ENCODE measurements at regions not wholly inside any gene's neighbourhood (a gene's known extent, or its start where the extent isn't known, plus 50 kb on each side); places are given as distances from the start of the nearest gene placed in this dataset.

- Histone ChIP-seq H3K36me3 (no peaks in the 10 kb centered on the region), H3K27ac (no peak overlapping the region), H3K4me1 (no peaks in the 10 kb centered on the region), H3K27me3 (no peaks in the 10 kb centered on the region), H3K9me3 (no peaks in the 10 kb centered on the region), H3K4me3 (no peak overlapping the region)
- DNase-seq (ENCODE audit: low spot score in 2 of 2) = no peak
- TF ChIP-seq EP300 (IDR thresholded peaks at IDR 0.05) (no peak), POLR2A (IDR thresholded peaks at IDR 0.05) (no peak), CTCF (IDR thresholded peaks at IDR 0.05) (no peak)
- WGBS, 2 donors = 0 to 50% methylated on average over 1 of the region's 1 CpG
Measured at GRCh38 chr7:106781828-106782544, 83.1 kb upstream of the PIK3CG start.

GRCh38 chr7:106783286-106783685 is 81.8 kb upstream of the PIK3CG start:
- WGBS, 2 donors = 73 to 78% methylated on average over 1 of the region's 1 CpG
- Histone ChIP-seq H3K9me3 (no peaks in the 10 kb centered on the region), H3K27me3 (no peaks in the 10 kb centered on the region), H3K27ac (no peak overlapping the region), H3K4me3 (no peak overlapping the region), H3K36me3 (no peaks in the 10 kb centered on the region), H3K4me1 (no peaks in the 10 kb centered on the region)
- no peak for TF ChIP-seq CTCF (IDR thresholded peaks at IDR 0.05)
- no peak for TF ChIP-seq EP300 (IDR thresholded peaks at IDR 0.05)
- no peak for TF ChIP-seq POLR2A (IDR thresholded peaks at IDR 0.05)
- DNase-seq (ENCODE audit: low spot score in 2 of 2) = no peak

- H3K9me3 ChIP-seq = no peaks in the 10 kb centered on the region
- no peaks in the 10 kb centered on the region for H3K36me3 ChIP-seq
- WGBS, 2 donors = 74 to 87% methylated on average over 1 of the region's 1 CpG
- no peaks in the 10 kb centered on the region for H3K4me1 ChIP-seq
- no peak for TF ChIP-seq POLR2A (IDR thresholded peaks at IDR 0.05)
- TF ChIP-seq CTCF (IDR thresholded peaks at IDR 0.05) = no peak
- no peak for TF ChIP-seq EP300 (IDR thresholded peaks at IDR 0.05)
- no peak overlapping the region for H3K27ac ChIP-seq
- H3K27me3 ChIP-seq = no peaks in the 10 kb centered on the region
- no peak for DNase-seq (ENCODE audit: low spot score in 2 of 2)
- no peak overlapping the region for H3K4me3 ChIP-seq
Measured at GRCh38 chr7:106788637-106789036, 76.4 kb upstream of the PIK3CG start.

GRCh38 chr7:106791526-106791925 is 73.6 kb upstream of the PIK3CG start:
- 58 to 70% methylated on average over 4 of the region's 4 CpGs for WGBS, 2 donors
- H3K4me1 ChIP-seq = no peaks in the 10 kb centered on the region
- no peak for DNase-seq (ENCODE audit: low spot score in 2 of 2)
- no peaks in the 10 kb centered on the region for H3K9me3 ChIP-seq
- TF ChIP-seq POLR2A (IDR thresholded peaks at IDR 0.05) (no peak), CTCF (IDR thresholded peaks at IDR 0.05) (no peak), EP300 (IDR thresholded peaks at IDR 0.05) (no peak)
- H3K36me3 ChIP-seq = no peaks in the 10 kb centered on the region
- H3K4me3 ChIP-seq = no peak overlapping the region
- no peak overlapping the region for H3K27ac ChIP-seq
- H3K27me3 ChIP-seq = no peaks in the 10 kb centered on the region

- DNase-seq (ENCODE audit: low spot score in 2 of 2) = no peak
- TF ChIP-seq POLR2A (IDR thresholded peaks at IDR 0.05) (no peak), CTCF (IDR thresholded peaks at IDR 0.05) (no peak), EP300 (IDR thresholded peaks at IDR 0.05) (no peak)
- Histone ChIP-seq H3K9me3 (no peaks in the 10 kb centered on the region), H3K36me3 (no peaks in the 10 kb centered on the region), H3K27ac (no peak overlapping the region), H3K4me3 (no peak overlapping the region), H3K27me3 (no peaks in the 10 kb centered on the region), H3K4me1 (no peaks in the 10 kb centered on the region)
- 47 to 52% methylated on average over 8 of the region's 8 CpGs for WGBS, 2 donors
Measured at GRCh38 chr7:106792233-106792926, 72.7 kb upstream of the PIK3CG start.

Data from tibial nerve (tissue), 4 donors.